Stomach (tissue), 4 donors: ENCODE measurements at regions not wholly inside any gene's neighbourhood (a gene's known extent, or its start where the extent isn't known, plus 50 kb on each side); places are given as distances from the start of the nearest gene placed in this dataset.

Experiments
- EP300 ChIP-seq: sonication (generic); formaldehyde crosslinking; IDR thresholded peaks from one replicate; pipeline ENCODE4 v1.6.1; 2017; ENCODE audit warnings: antibody characterized with exemption
- POLR2A ChIP-seq, 4 donors: fragments of 450-650 bp; IDR thresholded peaks; one replicate each; pipeline ENCODE4 v1.6.1; 2016; ENCODE audit warnings: antibody characterized with exemption in 4 of 4, control low read depth in 2 of 4, mild to moderate bottlenecking in 1 of 4, moderate library complexity in 1 of 4
- POLR2AphosphoS5 ChIP-seq, 3 donors: sonication (generic); formaldehyde crosslinking; IDR thresholded peaks; one replicate each; pipeline ENCODE4 v1.6.1; 2016; ENCODE audit warnings: antibody characterized with exemption in 3 of 3
- TF ChIP-seq, protein P1 (sequence below), 7 experiments: fragments of 450-650 bp in 4 of 7; fragments of 200-600 bp in 3 of 7; sonication (generic) in 3 of 7; IDR thresholded peaks; one replicate each; pipeline ENCODE4 v1.5.1; 2016 to 2019; ENCODE audit warnings: antibody characterized with exemption in 7 of 7, control low read depth in 2 of 7, mild to moderate bottlenecking in 1 of 7

DNA sequence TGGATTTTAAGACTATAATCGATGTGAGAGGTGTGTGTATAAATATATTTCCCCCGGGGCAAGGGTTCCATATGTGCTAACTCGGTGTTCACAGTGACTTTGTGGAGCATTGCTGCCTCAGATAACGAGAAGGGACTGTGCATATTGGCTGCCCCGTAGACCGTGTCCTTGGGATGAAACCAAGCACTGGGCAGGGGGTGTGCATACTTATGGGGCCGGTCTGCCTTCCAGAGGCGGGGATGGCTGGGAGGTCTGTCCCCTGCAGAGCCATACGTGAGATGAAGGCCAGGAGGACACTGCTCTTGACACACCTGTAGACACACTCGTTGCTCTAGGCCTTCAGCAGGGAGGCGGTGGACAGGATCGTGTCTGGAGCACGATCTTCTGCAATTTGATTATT, 56.0 kb upstream of the ZNF354A start:
- TF ChIP-seq, protein P1, sequence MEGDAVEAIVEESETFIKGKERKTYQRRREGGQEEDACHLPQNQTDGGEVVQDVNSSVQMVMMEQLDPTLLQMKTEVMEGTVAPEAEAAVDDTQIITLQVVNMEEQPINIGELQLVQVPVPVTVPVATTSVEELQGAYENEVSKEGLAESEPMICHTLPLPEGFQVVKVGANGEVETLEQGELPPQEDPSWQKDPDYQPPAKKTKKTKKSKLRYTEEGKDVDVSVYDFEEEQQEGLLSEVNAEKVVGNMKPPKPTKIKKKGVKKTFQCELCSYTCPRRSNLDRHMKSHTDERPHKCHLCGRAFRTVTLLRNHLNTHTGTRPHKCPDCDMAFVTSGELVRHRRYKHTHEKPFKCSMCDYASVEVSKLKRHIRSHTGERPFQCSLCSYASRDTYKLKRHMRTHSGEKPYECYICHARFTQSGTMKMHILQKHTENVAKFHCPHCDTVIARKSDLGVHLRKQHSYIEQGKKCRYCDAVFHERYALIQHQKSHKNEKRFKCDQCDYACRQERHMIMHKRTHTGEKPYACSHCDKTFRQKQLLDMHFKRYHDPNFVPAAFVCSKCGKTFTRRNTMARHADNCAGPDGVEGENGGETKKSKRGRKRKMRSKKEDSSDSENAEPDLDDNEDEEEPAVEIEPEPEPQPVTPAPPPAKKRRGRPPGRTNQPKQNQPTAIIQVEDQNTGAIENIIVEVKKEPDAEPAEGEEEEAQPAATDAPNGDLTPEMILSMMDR (IDR thresholded peaks at IDR 0.05) = no peak
- no peak for TF ChIP-seq POLR2AphosphoS5 (IDR thresholded peaks at IDR 0.05)
- no peak for TF ChIP-seq POLR2A (IDR thresholded peaks at IDR 0.05)
- no peak for TF ChIP-seq EP300
